ENCODE measurements at regions not wholly inside any gene's neighbourhood (a gene's known extent, or its start where the extent isn't known, plus 50 kb on each side); places are given as distances from the start of the nearest gene placed in this dataset.
"Not testable (repeated sequence)": the region's sequence is repeated elsewhere in the genome, so short reads cannot be mapped to it uniquely, and the experiment has no call there.

DNA sequence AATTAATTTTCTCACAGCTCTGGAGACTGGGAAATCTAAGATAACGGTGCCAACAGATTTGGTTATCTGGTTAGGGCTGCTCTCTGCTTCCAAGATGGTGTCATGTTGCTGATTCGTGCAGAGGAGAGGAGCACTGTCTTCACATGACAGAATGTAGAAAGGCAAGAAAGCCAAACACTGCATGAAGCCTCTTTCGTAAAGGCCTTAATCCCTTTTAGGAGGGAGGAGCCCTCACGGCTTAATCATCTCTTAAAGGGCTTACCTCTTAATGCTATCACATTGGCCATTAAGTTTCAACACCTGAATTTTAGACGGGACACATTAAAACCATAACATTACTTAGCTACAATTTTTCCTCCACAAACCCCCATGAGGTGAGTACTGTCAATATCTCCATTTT lies 174.1 kb downstream of the COX18 start:
- Histone ChIP-seq H3K27ac (ENCODE audit: low read depth, low read length) (no peak overlapping the region), H3K27me3 (ENCODE audit: control insufficient read depth, insufficient read depth, low read length) (no peaks in the 10 kb centered on the region), H3K36me3 (ENCODE audit: control insufficient read depth, insufficient read depth, low read length) (no peaks in the 10 kb centered on the region), H3K4me1 (ENCODE audit: control insufficient read depth, insufficient read depth, low read length) (no peaks in the 10 kb centered on the region), H3K9me3 (ENCODE audit: control insufficient read depth, insufficient read depth, low read length) (no peaks in the 10 kb centered on the region), H3K4me3 (ENCODE audit: low read depth, low read length) (no peak overlapping the region)
- 58% methylated on average over 5 of the region's 5 CpGs for WGBS (ENCODE audit: insufficient coverage)
- DNase-seq (ENCODE audit: low read depth in 4 of 6, low spot score in 6 of 6) = no peak

DNA sequence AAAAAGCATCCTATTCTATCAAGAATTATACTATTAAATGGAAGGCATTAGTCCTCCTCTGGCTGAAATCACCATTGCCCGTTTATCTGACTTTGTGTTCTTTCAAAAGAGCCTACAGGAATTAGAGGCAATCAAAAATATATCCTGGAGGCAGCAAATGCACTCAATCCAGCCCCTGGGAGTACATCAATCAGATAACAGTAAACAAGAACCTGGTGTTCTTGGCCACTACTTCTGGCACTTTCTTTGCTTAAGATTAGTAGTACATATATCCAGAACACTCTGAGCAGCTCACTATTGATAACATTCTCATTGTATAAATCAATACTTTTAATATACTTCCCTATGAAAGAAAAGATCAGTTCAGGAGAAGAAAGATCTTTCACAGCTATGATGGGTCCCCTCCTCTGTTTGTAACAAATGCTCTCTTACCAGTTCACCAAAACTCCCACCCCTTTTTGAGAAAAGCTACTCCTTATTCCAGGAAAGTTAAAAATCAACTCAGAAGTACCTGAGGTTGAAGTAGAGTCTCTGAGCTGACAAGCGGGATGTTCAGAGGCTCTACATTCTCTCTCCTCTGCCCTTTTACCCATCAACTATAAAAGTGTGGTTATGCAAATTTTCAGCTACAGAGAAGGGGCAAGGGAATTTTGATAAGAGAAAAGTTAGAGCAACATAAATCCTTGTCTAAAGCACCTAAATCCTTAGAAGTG lies 176.0 kb downstream of the COX18 start:
- WGBS (ENCODE audit: insufficient coverage) = no CpG with 5 or more reads among the region's 2 CpGs
- Histone ChIP-seq H3K4me1 (ENCODE audit: control insufficient read depth, insufficient read depth, low read length) (no peaks in the 10 kb centered on the region), H3K27me3 (ENCODE audit: control insufficient read depth, insufficient read depth, low read length) (no peaks in the 10 kb centered on the region), H3K27ac (ENCODE audit: low read depth, low read length) (no peak overlapping the region), H3K4me3 (ENCODE audit: low read depth, low read length) (no peak overlapping the region), H3K36me3 (ENCODE audit: control insufficient read depth, insufficient read depth, low read length) (no peaks in the 10 kb centered on the region), H3K9me3 (ENCODE audit: control insufficient read depth, insufficient read depth, low read length) (no peaks in the 10 kb centered on the region)
- DNase-seq (ENCODE audit: low read depth in 4 of 6, low spot score in 6 of 6) = no peak

DNA sequence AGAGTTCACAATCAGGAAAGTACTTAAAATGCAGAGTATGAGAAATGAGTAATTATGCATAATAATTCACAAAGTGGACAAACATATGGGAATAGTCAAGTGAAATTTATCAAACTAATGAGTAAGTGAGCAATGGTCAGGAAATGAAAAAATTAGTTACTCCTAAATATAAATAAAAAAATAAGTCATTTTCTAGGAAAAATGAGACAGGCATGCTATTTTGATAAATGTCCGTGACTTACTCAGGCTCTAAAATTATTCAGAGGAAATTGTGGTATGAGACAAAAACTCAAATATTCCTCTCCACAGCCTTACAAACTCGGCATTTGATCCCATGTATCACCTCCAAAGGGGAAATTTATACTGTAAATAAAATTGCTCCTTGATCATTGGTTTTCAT lies 181.2 kb downstream of the COX18 start:
- no CpG with 5 or more reads among the region's 2 CpGs for WGBS (ENCODE audit: insufficient coverage)
- Histone ChIP-seq H3K4me1 (ENCODE audit: control insufficient read depth, insufficient read depth, low read length) (no peaks in the 10 kb centered on the region), H3K27ac (ENCODE audit: low read depth, low read length) (no peak overlapping the region), H3K27me3 (ENCODE audit: control insufficient read depth, insufficient read depth, low read length) (no peaks in the 10 kb centered on the region), H3K9me3 (ENCODE audit: control insufficient read depth, insufficient read depth, low read length) (no peaks in the 10 kb centered on the region), H3K36me3 (ENCODE audit: control insufficient read depth, insufficient read depth, low read length) (no peaks in the 10 kb centered on the region), H3K4me3 (ENCODE audit: low read depth, low read length) (no peak overlapping the region)
- DNase-seq (ENCODE audit: low read depth in 4 of 6, low spot score in 6 of 6) = no peak

DNA sequence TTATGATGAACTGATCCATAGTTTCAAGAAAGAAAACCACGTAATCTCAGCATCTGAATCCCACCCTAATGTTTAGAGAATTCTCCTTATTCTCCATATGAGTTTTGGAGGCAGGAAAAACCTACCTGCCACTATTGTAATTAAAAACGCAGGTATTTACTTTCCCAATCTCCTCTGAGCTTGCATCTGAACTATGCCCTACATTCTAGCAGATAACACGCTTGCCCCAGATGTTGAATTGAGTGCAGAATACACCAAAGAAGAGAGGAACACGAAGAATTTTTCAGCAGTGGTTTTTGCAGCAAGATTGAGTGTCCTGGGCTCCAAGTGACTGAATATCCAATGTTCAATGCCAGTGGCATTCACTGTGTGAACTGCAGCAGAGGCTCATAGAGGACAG lies 182.4 kb downstream of the COX18 start:
- 75% methylated on average over 2 of the region's 4 CpGs for WGBS (ENCODE audit: insufficient coverage)
- Histone ChIP-seq H3K36me3 (ENCODE audit: control insufficient read depth, insufficient read depth, low read length) (no peaks in the 10 kb centered on the region), H3K27ac (ENCODE audit: low read depth, low read length) (no peak overlapping the region), H3K27me3 (ENCODE audit: control insufficient read depth, insufficient read depth, low read length) (no peaks in the 10 kb centered on the region), H3K9me3 (ENCODE audit: control insufficient read depth, insufficient read depth, low read length) (no peaks in the 10 kb centered on the region), H3K4me3 (ENCODE audit: low read depth, low read length) (no peak overlapping the region), H3K4me1 (ENCODE audit: control insufficient read depth, insufficient read depth, low read length) (no peaks in the 10 kb centered on the region)
- DNase-seq (ENCODE audit: low read depth in 4 of 6, low spot score in 6 of 6) = no peak

DNA sequence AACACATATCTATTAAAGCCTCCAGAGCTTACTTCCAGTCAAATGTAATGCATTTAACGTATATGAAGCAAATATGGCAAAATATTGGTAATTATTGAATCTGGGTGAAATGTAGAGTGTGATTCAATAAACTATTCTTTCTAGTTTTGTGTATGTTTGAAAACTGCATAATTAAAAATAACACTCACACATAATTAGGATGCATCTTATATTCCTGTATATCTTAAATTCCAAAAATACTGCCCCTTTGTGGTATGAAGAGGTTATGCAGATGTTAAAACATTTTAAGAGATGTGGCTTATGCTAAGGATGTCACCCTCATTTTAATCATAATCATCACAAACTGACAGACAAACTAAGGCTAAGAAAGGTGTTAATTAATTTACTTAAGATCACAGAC lies 182.9 kb downstream of the COX18 start:
- H3K27ac ChIP-seq (ENCODE audit: low read depth, low read length) = no peak overlapping the region
- no peaks in the 10 kb centered on the region for H3K4me1 ChIP-seq (ENCODE audit: control insufficient read depth, insufficient read depth, low read length)
- no peaks in the 10 kb centered on the region for H3K27me3 ChIP-seq (ENCODE audit: control insufficient read depth, insufficient read depth, low read length)
- WGBS (ENCODE audit: insufficient coverage) = no CpG with 5 or more reads among the region's 1 CpG
- H3K4me3 ChIP-seq (ENCODE audit: low read depth, low read length) = no peak overlapping the region
- peak in 1 of 6 donors; percentile 18 for DNase-seq (ENCODE audit: low read depth in 4 of 6, low spot score in 6 of 6)
- H3K9me3 ChIP-seq (ENCODE audit: control insufficient read depth, insufficient read depth, low read length) = no peaks in the 10 kb centered on the region
- H3K36me3 ChIP-seq (ENCODE audit: control insufficient read depth, insufficient read depth, low read length) = no peaks in the 10 kb centered on the region

DNA sequence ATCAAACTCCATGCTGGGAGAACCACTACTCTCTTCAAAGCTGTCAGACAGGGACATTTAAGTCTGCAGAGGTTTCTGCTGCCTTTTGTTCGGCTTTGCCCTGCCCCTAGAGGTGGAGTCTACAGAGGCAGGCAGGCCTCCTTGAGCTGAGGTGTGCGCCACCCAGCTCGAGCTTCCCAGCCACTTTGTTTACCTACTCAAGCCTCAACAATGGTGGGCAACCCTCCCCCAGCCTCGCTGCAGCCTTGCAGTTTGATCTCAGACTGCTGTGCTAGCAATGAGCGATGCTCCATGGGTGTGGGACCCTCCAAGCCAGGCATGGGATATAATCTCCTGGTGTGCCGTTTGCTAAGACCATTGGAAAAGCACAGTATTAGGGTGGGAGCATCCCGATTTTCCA lies 185.3 kb downstream of the COX18 start:
- H3K9me3 ChIP-seq (ENCODE audit: control insufficient read depth, insufficient read depth, low read length); H3K4me1 ChIP-seq (ENCODE audit: control insufficient read depth, insufficient read depth, low read length); H3K4me3 ChIP-seq (ENCODE audit: low read depth, low read length); H3K27ac ChIP-seq (ENCODE audit: low read depth, low read length); DNase-seq (ENCODE audit: low read depth in 4 of 6, low spot score in 6 of 6); H3K36me3 ChIP-seq (ENCODE audit: control insufficient read depth, insufficient read depth, low read length); H3K27me3 ChIP-seq (ENCODE audit: control insufficient read depth, insufficient read depth, low read length): not testable (repeated sequence)
- WGBS (ENCODE audit: insufficient coverage) = 94% methylated on average over 5 of the region's 7 CpGs

DNA sequence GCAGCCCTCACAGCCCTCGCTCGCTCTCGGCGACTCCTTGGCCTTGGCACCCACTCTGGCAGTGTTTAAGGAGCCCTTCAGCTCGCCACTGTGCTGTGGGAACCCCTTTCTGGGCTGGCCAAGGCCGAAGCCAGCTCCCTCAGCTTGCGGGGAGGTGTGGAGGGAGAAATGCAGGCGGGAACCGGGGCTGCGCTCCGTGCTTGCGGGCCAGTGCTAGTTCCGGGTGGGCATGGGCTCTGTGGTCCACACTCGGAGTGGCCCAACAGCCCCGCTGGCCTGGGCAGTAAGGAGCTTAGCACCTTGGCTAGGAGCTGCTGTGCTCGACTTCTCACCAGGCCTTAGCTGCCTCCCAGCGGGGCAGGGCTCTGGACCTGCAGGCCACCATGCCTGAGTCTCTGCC lies 192.6 kb downstream of the COX18 start:
- H3K4me1 ChIP-seq (ENCODE audit: control insufficient read depth, insufficient read depth, low read length) = no peaks in the 10 kb centered on the region
- H3K36me3 ChIP-seq (ENCODE audit: control insufficient read depth, insufficient read depth, low read length) = no peaks in the 10 kb centered on the region
- H3K4me3 ChIP-seq (ENCODE audit: low read depth, low read length) = no peak overlapping the region
- 89% methylated on average over 17 of the region's 17 CpGs for WGBS (ENCODE audit: insufficient coverage)
- DNase-seq (ENCODE audit: low read depth in 4 of 6, low spot score in 6 of 6) = no peak
- H3K9me3 ChIP-seq (ENCODE audit: control insufficient read depth, insufficient read depth, low read length) = no peaks in the 10 kb centered on the region
- no peak overlapping the region for H3K27ac ChIP-seq (ENCODE audit: low read depth, low read length)
- no peaks in the 10 kb centered on the region for H3K27me3 ChIP-seq (ENCODE audit: control insufficient read depth, insufficient read depth, low read length)

DNA sequence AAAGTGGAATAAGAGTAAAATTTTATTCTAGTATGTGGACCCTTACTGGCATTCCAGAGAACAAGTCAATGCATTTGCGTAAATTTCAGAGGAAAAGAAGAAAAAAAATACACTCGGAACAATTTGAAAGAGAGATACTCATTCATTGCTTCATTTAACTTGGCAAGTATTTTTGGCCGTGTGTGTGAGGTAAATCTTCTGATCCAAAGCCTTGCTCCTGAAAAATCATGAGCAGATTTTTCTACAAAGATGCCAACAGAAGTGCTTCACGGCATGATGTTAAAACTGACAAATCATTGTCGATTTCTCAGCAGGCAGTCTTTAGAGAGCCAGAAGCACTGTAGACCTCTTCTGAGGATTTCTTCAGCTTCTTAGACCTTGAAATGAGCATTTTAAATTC lies 194.0 kb downstream of the COX18 start:
- DNase-seq (ENCODE audit: low read depth in 4 of 6, low spot score in 6 of 6) = peak in 1 of 6 donors; percentile 82

DNA sequence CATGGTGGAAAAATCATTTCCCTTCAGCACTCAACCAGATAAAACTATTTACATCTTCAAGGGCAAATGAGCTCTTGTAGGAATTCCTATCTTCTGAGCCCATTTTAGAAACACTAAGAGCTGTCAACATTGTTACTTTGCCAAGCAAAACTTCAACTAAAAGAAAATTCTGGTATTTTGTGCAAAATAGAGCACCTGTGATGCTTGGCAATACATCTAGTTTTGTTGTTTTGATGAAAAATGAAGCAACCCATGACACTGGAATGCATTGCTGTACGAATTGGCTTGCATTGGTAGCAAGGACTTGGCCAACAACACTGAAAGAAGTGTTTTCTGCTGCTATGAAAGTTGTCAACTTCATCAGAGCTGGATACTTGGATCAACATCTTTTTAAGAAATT lies 194.4 kb downstream of the COX18 start:
- Histone ChIP-seq H3K27ac (ENCODE audit: low read depth, low read length) (no peak overlapping the region), H3K9me3 (ENCODE audit: control insufficient read depth, insufficient read depth, low read length) (no peaks in the 10 kb centered on the region), H3K4me3 (ENCODE audit: low read depth, low read length) (no peak overlapping the region), H3K36me3 (ENCODE audit: control insufficient read depth, insufficient read depth, low read length) (no peaks in the 10 kb centered on the region), H3K27me3 (ENCODE audit: control insufficient read depth, insufficient read depth, low read length) (no peaks in the 10 kb centered on the region), H3K4me1 (ENCODE audit: control insufficient read depth, insufficient read depth, low read length) (no peaks in the 10 kb centered on the region)
- DNase-seq (ENCODE audit: low read depth in 4 of 6, low spot score in 6 of 6) = peak in 1 of 6 donors; percentile 75
- WGBS (ENCODE audit: insufficient coverage) = 100% methylated on average over 1 of the region's 1 CpG

More for the DNA sequence above, 194.0 kb downstream of the COX18 start:
- WGBS (ENCODE audit: insufficient coverage) = 61% methylated on average over 3 of the region's 5 CpGs
- H3K27ac ChIP-seq (ENCODE audit: low read depth, low read length) = no peak overlapping the region
- no peaks in the 10 kb centered on the region for H3K4me1 ChIP-seq (ENCODE audit: control insufficient read depth, insufficient read depth, low read length)
- no peaks in the 10 kb centered on the region for H3K27me3 ChIP-seq (ENCODE audit: control insufficient read depth, insufficient read depth, low read length)
- no peaks in the 10 kb centered on the region for H3K36me3 ChIP-seq (ENCODE audit: control insufficient read depth, insufficient read depth, low read length)
- H3K9me3 ChIP-seq (ENCODE audit: control insufficient read depth, insufficient read depth, low read length) = no peaks in the 10 kb centered on the region
- no peak overlapping the region for H3K4me3 ChIP-seq (ENCODE audit: low read depth, low read length)

DNA sequence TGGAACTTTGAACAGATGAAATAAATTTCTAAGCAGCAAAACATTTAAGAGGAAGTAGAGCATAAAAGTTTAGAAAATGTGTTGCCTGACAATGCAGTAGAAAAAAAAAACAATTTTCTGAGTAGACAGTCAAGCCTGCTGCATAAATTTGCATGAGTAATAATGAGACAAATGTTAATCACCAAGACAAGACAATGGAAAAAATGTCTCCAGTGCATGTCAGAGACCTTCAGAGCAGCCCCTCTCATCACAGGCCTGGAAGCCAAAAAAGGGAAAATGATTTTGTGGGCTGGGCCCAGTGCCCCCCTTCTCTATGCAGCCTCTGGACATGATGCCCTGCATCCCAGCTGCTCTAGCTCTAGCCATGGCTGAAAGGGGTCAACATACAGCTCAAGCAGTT lies 204.6 kb downstream of the COX18 start:
- H3K9me3 ChIP-seq (ENCODE audit: control insufficient read depth, insufficient read depth, low read length) = no peaks in the 10 kb centered on the region
- no peaks in the 10 kb centered on the region for H3K27me3 ChIP-seq (ENCODE audit: control insufficient read depth, insufficient read depth, low read length)
- DNase-seq (ENCODE audit: low read depth in 4 of 6, low spot score in 6 of 6) = no peak
- no peaks in the 10 kb centered on the region for H3K36me3 ChIP-seq (ENCODE audit: control insufficient read depth, insufficient read depth, low read length)
- H3K4me3 ChIP-seq (ENCODE audit: low read depth, low read length) = no peak overlapping the region
- H3K27ac ChIP-seq (ENCODE audit: low read depth, low read length) = no peak overlapping the region
- H3K4me1 ChIP-seq (ENCODE audit: control insufficient read depth, insufficient read depth, low read length) = no peaks in the 10 kb centered on the region

Measured in spinal cord (tissue), 9 donors.